ENCODE measurements at regions not wholly inside any gene's neighbourhood (a gene's known extent, or its start where the extent isn't known, plus 50 kb on each side); places are given as distances from the start of the nearest gene placed in this dataset.

DNA sequence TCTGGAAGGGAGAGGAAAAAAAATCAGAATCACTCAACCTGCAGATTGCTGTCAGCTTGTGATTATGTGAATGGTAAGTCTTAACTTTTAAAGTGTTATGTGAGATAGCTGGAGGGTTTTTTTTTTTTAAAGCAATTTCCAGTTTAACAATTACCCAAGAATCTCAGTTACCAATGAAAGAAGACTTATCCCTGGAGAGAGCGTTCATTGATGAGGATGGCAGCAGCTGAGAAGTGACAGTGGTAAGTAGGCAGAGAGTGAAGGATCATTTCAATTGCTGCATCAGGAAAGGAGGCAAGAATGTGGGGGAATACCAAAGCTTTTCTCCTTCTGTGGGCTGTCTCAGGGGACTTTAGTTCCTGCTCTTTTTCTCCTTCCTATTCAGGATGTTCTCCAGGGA lies 370.2 kb upstream of the C9orf72 start:
- Mint-ChIP-seq H3K4me1 (peaks cover 4% of the 10 kb centered on the region), H3K27me3 (ENCODE audit: insufficient read depth) (no peaks in the 10 kb centered on the region), H3K27ac (no peak overlapping the region), H3K4me3 (no peak overlapping the region), H3K9me3 (no peaks in the 10 kb centered on the region), H3K36me3 (ENCODE audit: low read depth) (no peaks in the 10 kb centered on the region)
- Histone ChIP-seq H3K4me3 (ENCODE audit: low read length) (no peak overlapping the region), H3K36me3 (ENCODE audit: control insufficient read depth, insufficient read depth, low read length) (no peaks in the 10 kb centered on the region), H3K9ac (ENCODE audit: extremely low read depth, low read length, poor library complexity, severe bottlenecking) (no peak overlapping the region), H3K9me3 (ENCODE audit: control insufficient read depth, low read length) (no peaks in the 10 kb centered on the region), H3K4me1 (ENCODE audit: control insufficient read depth, insufficient read depth, low read length) (no peaks in the 10 kb centered on the region), H3K27ac (ENCODE audit: low read depth, low read length) (no peak overlapping the region), H3K27me3 (ENCODE audit: control insufficient read depth, insufficient read depth, low read length, poor library complexity, severe bottlenecking) (no peaks in the 10 kb centered on the region)
- DNase-seq = no peak
- TF ChIP-seq, protein P1, sequence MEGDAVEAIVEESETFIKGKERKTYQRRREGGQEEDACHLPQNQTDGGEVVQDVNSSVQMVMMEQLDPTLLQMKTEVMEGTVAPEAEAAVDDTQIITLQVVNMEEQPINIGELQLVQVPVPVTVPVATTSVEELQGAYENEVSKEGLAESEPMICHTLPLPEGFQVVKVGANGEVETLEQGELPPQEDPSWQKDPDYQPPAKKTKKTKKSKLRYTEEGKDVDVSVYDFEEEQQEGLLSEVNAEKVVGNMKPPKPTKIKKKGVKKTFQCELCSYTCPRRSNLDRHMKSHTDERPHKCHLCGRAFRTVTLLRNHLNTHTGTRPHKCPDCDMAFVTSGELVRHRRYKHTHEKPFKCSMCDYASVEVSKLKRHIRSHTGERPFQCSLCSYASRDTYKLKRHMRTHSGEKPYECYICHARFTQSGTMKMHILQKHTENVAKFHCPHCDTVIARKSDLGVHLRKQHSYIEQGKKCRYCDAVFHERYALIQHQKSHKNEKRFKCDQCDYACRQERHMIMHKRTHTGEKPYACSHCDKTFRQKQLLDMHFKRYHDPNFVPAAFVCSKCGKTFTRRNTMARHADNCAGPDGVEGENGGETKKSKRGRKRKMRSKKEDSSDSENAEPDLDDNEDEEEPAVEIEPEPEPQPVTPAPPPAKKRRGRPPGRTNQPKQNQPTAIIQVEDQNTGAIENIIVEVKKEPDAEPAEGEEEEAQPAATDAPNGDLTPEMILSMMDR (conservative IDR thresholded peaks at IDR 0.05) = no peak
- 76% methylated on average over 1 of the region's 1 CpG; no CpG with 5 or more reads in 1 of the 2 experiments for WGBS, 2 experiments (ENCODE audit: insufficient coverage in 1 of 2, insufficient read length in 1 of 2)

DNA sequence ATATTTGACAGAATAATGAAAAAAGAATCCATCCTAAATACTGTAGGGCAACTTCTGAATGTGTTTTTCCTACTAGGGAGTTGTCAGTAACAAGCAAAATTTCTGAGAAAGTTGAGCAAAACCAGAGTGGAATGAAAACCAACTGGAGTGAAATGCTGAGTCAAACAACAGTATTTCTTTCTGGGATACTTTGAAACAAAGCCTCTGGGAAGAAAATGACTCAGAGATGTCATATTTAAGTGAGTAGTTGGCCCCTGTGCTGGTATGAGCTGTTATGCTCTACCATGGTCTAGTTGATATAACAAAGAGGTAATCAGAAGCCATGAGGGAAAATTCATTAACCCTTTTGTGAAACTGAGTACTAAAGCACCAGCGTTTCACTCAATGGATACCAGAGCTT lies 372.1 kb upstream of the C9orf72 start:
- Histone ChIP-seq H3K9ac (ENCODE audit: extremely low read depth, low read length, poor library complexity, severe bottlenecking) (no peak overlapping the region), H3K9me3 (ENCODE audit: control insufficient read depth, low read length) (no peaks in the 10 kb centered on the region), H3K4me1 (ENCODE audit: control insufficient read depth, insufficient read depth, low read length) (no peaks in the 10 kb centered on the region), H3K36me3 (ENCODE audit: control insufficient read depth, insufficient read depth, low read length) (no peaks in the 10 kb centered on the region), H3K27me3 (ENCODE audit: control insufficient read depth, insufficient read depth, low read length, poor library complexity, severe bottlenecking) (no peaks in the 10 kb centered on the region), H3K27ac (ENCODE audit: low read depth, low read length) (no peak overlapping the region), H3K4me3 (ENCODE audit: low read length) (no peak overlapping the region)
- WGBS, 2 experiments (ENCODE audit: insufficient coverage in 1 of 2, insufficient read length in 1 of 2) = 57% methylated on average over 1 of the region's 1 CpG; no CpG with 5 or more reads in 1 of the 2 experiments
- no peak for DNase-seq
- Mint-ChIP-seq H3K36me3 (ENCODE audit: low read depth) (no peaks in the 10 kb centered on the region), H3K4me1 (peaks cover 4% of the 10 kb centered on the region), H3K27ac (no peak overlapping the region), H3K9me3 (no peaks in the 10 kb centered on the region), H3K27me3 (ENCODE audit: insufficient read depth) (no peaks in the 10 kb centered on the region), H3K4me3 (no peak overlapping the region)
- TF ChIP-seq, protein P1 (conservative IDR thresholded peaks at IDR 0.05) = no peak

DNA sequence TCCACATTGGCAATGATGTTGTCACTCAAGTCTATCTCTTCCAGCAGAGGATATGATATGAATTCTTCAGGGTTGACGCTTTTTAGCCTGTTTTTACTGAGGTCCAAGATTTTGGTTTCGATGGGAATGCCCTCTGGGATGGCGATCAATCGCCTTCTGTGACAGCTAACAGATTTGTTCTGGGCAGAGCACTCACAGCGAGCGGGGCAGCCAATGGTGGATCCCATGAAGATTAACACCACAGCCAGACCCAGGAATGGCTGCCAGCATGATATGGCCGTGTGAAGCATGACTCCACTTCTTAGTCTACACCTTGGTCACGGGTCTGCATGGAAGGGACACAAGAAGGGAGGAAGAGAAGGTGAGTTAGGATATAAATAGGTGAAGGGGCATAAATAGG lies 377.1 kb upstream of the C9orf72 start:
- no peak overlapping the region for H3K9ac ChIP-seq (ENCODE audit: extremely low read depth, low read length, poor library complexity, severe bottlenecking)
- no peak for DNase-seq
- no peak overlapping the region for H3K4me3 ChIP-seq (ENCODE audit: low read length)
- H3K9me3 ChIP-seq (ENCODE audit: control insufficient read depth, low read length) = no peaks in the 10 kb centered on the region
- H3K27ac Mint-ChIP-seq = no peak overlapping the region
- H3K27me3 ChIP-seq (ENCODE audit: control insufficient read depth, insufficient read depth, low read length, poor library complexity, severe bottlenecking) = no peaks in the 10 kb centered on the region
- H3K36me3 Mint-ChIP-seq (ENCODE audit: low read depth) = no peaks in the 10 kb centered on the region
- TF ChIP-seq, protein P1 (conservative IDR thresholded peaks at IDR 0.05) = no peak
- no peaks in the 10 kb centered on the region for H3K4me1 Mint-ChIP-seq
- H3K27ac ChIP-seq (ENCODE audit: low read depth, low read length) = no peak overlapping the region
- no peaks in the 10 kb centered on the region for H3K27me3 Mint-ChIP-seq (ENCODE audit: insufficient read depth)
- 92 to 100% methylated on average over 6 to 8 of the region's 8 CpGs for WGBS, 2 experiments (ENCODE audit: insufficient coverage in 1 of 2, insufficient read length in 1 of 2)
- no peaks in the 10 kb centered on the region for H3K4me1 ChIP-seq (ENCODE audit: control insufficient read depth, insufficient read depth, low read length)
- H3K4me3 Mint-ChIP-seq = no peak overlapping the region
- H3K36me3 ChIP-seq (ENCODE audit: control insufficient read depth, insufficient read depth, low read length) = no peaks in the 10 kb centered on the region
- H3K9me3 Mint-ChIP-seq = no peaks in the 10 kb centered on the region
